ENCODE measurements at regions not wholly inside any gene's neighbourhood (a gene's known extent, or its start where the extent isn't known, plus 50 kb on each side); places are given as distances from the start of the nearest gene placed in this dataset.

DNA sequence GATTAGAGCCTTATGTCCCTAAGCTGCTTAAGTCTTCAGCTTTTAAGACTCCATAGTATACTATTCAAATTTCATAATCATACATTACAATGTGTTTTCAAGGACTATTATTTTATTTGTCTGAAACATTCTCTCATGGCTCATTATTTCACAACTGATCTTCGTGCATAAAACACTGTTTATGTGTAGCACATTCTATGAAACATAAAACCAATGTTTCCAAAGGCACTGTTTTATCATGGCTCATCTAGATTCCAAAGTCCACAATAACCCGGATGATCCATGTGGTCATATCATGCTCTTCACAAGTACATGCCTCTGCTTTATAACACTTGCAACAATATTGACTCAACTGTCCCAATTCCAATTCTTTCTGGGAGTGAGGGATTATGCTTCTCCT lies 806.1 kb downstream of the TNS3 start:
- Histone ChIP-seq H3K36me3 (ENCODE audit: control insufficient read depth, insufficient read depth, low read length) (no peaks in the 10 kb centered on the region), H3K79me1 (ENCODE audit: low read depth in 1 of 2, low read length in 2 of 2) (no peaks in the 10 kb centered on the region), H3K4ac (ENCODE audit: low read depth, low read length) (no peak overlapping the region), H3K9me1 (ENCODE audit: insufficient read depth, low read length) (no peaks in the 10 kb centered on the region), H3K56ac (ENCODE audit: extremely low read depth, insufficient read depth, low read length) (no peak overlapping the region), H2BK5ac (ENCODE audit: low read depth, low read length, poor library complexity, severe bottlenecking) (peak overlapping the region; percentile 61), H2AFZ (replicated peaks; ENCODE audit: low read length, poor library complexity) (no peak overlapping the region), H4K8ac (ENCODE audit: low read depth in 2 of 2, low read length in 2 of 2) (no peak overlapping the region), H3K23ac (ENCODE audit: low read depth, low read length) (no peak overlapping the region), H3K4me3 (ENCODE audit: insufficient read depth, low read depth, low read length) (no peak overlapping the region), H3K4me1 (ENCODE audit: control insufficient read depth, insufficient read depth, low read length) (no peaks in the 10 kb centered on the region), H4K5ac (ENCODE audit: low read depth, low read length) (peak overlapping the region; percentile 60; the same call in 1 of the 2 replicates), H4K91ac (ENCODE audit: insufficient read depth, low read depth, low read length) (no peak overlapping the region), H2AK5ac (ENCODE audit: low read depth, low read length) (no peak overlapping the region), H2AK9ac (replicated peaks; ENCODE audit: low read depth, low read length, poor library complexity) (no peak overlapping the region), H3K27ac (ENCODE audit: insufficient read depth, low read length) (peak overlapping the region; percentile 72; the same call in 1 of the 2 replicates), H2BK15ac (ENCODE audit: low read depth, low read length) (no peak overlapping the region), H4K20me1 (ENCODE audit: insufficient read depth, low read length) (no peaks in the 10 kb centered on the region), H3K4me2 (ENCODE audit: low read depth, low read length) (no peak overlapping the region), H3K9ac (ENCODE audit: low read depth, low read length) (peak overlapping the region; percentile 47; the same call in 1 of the 2 replicates), H3K14ac (replicated peaks; ENCODE audit: low read depth, low read length) (no peak overlapping the region), H3K27me3 (ENCODE audit: control insufficient read depth, insufficient read depth, low read length) (no peaks in the 10 kb centered on the region), H3K9me3 (ENCODE audit: control insufficient read depth, insufficient read depth, low read length) (no peaks in the 10 kb centered on the region), H3K18ac (ENCODE audit: low read depth, low read length) (peak overlapping the region; percentile 83), H2BK20ac (ENCODE audit: low read depth, low read length) (no peak overlapping the region), H2BK120ac (ENCODE audit: low read depth, low read length) (no peak overlapping the region)
- peak; percentile 78 for DNase-seq
- dilution Hi-C loops (cut with HindIII; ENCODE audit: low sequenced_read_pairs, unreplicated experiment) (no loop called here), intact Hi-C loops (cut with micrococcal nuclease) (loop anchor here (2.0 to 10.0 kb wide), 5 partner anchors 157 to 421 kb away; no protein-coding TSS in a partner anchor), in situ Hi-C loops (cut with MboI; ENCODE audit: low sequenced_read_pairs) (no loop called here)
- POLR2A ChIA-PET (ENCODE audit: unreplicated experiment) = no interaction called here
- CTCF ChIA-PET = no interaction called here
- TF ChIP-seq CEBPB (IDR thresholded peaks at IDR 0.05; ENCODE audit: low read depth, low read length) = peak; percentile 77
- no peak for TF ChIP-seq RFX5 (IDR thresholded peaks at IDR 0.05; ENCODE audit: low read depth, low read length)
- no peak for TF ChIP-seq POLR2A (IDR thresholded peaks at IDR 0.05; ENCODE audit: low read depth, low read length)
- no TSS peak for BruUV-seq (replicated peaks)
- ATAC-seq (ENCODE audit: low read depth) = peak; percentile 74
- WGBS, 2 experiments (ENCODE audit: extremely low coverage in 2 of 2, insufficient read length in 1 of 2) = 0% methylated on average over 1 of the region's 2 CpGs; no CpG with 5 or more reads in 1 of the 2 experiments

Measured in IMR-90 (cell line).